SK-N-SH (cell line): ENCODE measurements at regions not wholly inside any gene's neighbourhood (a gene's known extent, or its start where the extent isn't known, plus 50 kb on each side); places are given as distances from the start of the nearest gene placed in this dataset.

Experiments
- CTCF ChIA-PET: fragments of 300-600, 350-600 bp; formaldehyde crosslinking; extraction: SDS; loops from one replicate; lab custom pipeline; 2021; lab: Yijun Ruan, JAX
- POLR2A ChIA-PET: fragments of 350-600 bp; sonication (Branson Sonifier 250); formaldehyde crosslinking; extraction: SDS; loops from one replicate; lab custom pipeline; 2020; ENCODE audit warnings: antibody characterized with exemption, inconsistent platforms; lab: Yijun Ruan, JAX
- DNase-seq: peaks from one replicate; pipeline ENCODE4 v3.0.0; 2012
- H2AFZ ChIP-seq: fragments of 200-600 bp; sonication (generic); 2 replicates; pipeline ENCODE4 v1.8.1; 2016; ENCODE audit warnings: antibody characterized with exemption, mild to moderate bottlenecking, low read depth
- H3F3A ChIP-seq: fragments of 200-600 bp; sonication (generic); replicated peaks from 2 replicates; pipeline ENCODE3; 2016; ENCODE audit warnings: antibody characterized with exemption, mild to moderate bottlenecking; ENCODE audit not compliant: insufficient read depth
- H3K27ac ChIP-seq, 2 experiments: fragments of 200-500 bp in 1 of 2; fragments of 200-600 bp in 1 of 2; sonication (Bioruptor generic) in 1 of 2; sonication (generic), shearing (Covaris generic) in 1 of 2; 2 replicates each; pipeline versions ENCODE4 v1.5.1 to v1.6.1; 2014 to 2016; ENCODE audit warnings: low read depth in 2 of 2, inconsistent platforms in 1 of 2, low read length in 1 of 2, mild to moderate bottlenecking in 1 of 2, mixed read lengths in 1 of 2
- H3K27me3 ChIP-seq: fragments of 200-600 bp; sonication (generic), shearing (Covaris generic); 2 replicates; pipeline ENCODE4 v1.6.1; 2016; ENCODE audit warnings: mixed run types; ENCODE audit not compliant: insufficient read depth
- H3K36me3 ChIP-seq, 2 experiments: fragments of 200-500 bp in 1 of 2; fragments of 200-600 bp in 1 of 2; sonication (Bioruptor generic) in 1 of 2; sonication (generic) in 1 of 2; replicated peaks in 1 of 2; 2 replicates each; pipeline versions ENCODE3 to v1.5.1; 2014 to 2016; ENCODE audit warnings: low read length in 1 of 2, mild to moderate bottlenecking in 1 of 2; ENCODE audit not compliant: insufficient read depth in 2 of 2, control insufficient read depth in 1 of 2
- H3K4me1 ChIP-seq, 2 experiments: fragments of 200-500 bp in 1 of 2; fragments of 200-600 bp in 1 of 2; sonication (Bioruptor generic) in 1 of 2; sonication (generic), shearing (Covaris generic) in 1 of 2; 2 replicates each; pipeline versions ENCODE4 v1.5.1 to v1.6.1; 2014 to 2016; ENCODE audit warnings: low read depth in 1 of 2, low read length in 1 of 2, mixed run types in 1 of 2; ENCODE audit not compliant: insufficient read depth in 2 of 2, control insufficient read depth in 1 of 2
- H3K4me2 ChIP-seq: fragments of 200-600 bp; sonication (generic), shearing (Covaris generic); 2 replicates; pipeline ENCODE4 v1.6.1; 2017; ENCODE audit warnings: mixed run types
- H3K4me3 ChIP-seq, 2 experiments: fragments of 200-500 bp in 1 of 2; fragments of 200-600 bp in 1 of 2; sonication (Bioruptor generic) in 1 of 2; sonication (generic), shearing (Covaris generic) in 1 of 2; 2 replicates each; pipeline versions ENCODE4 v1.5.1 to v1.8.1; 2014 to 2016; ENCODE audit warnings: low read depth in 2 of 2, inconsistent platforms in 1 of 2, low read length in 1 of 2, mild to moderate bottlenecking in 1 of 2, mixed read lengths in 1 of 2, moderate library complexity in 1 of 2
- H3K79me2 ChIP-seq: fragments of 200-600 bp; sonication (generic); 2 replicates; pipeline ENCODE4 v1.8.1; 2017; ENCODE audit warnings: mild to moderate bottlenecking; ENCODE audit not compliant: insufficient read depth
- H3K9ac ChIP-seq: fragments of 200-600 bp; sonication (generic); 2 replicates; pipeline ENCODE4 v1.6.1; 2017; ENCODE audit warnings: mixed run types
- H3K9me2 ChIP-seq: fragments of 200-600 bp; sonication (generic); 2 replicates; pipeline ENCODE4 v1.6.1; 2017; ENCODE audit warnings: mixed run types
- H3K9me3 ChIP-seq: fragments of 200-600 bp; sonication (generic); 2 replicates; pipeline ENCODE4 v1.6.1; 2017; ENCODE audit warnings: mixed run types, mild to moderate bottlenecking, moderate library complexity
- H4K20me1 ChIP-seq: fragments of 200-600 bp; sonication (generic); 2 replicates; pipeline ENCODE4 v1.6.1; 2017; ENCODE audit warnings: mild to moderate bottlenecking, mixed run types; ENCODE audit not compliant: insufficient read depth
- FOSL2 ChIP-seq: IDR thresholded peaks from 2 replicates; pipeline ENCODE4 v1.4.0; 2012; ENCODE audit warnings: low read depth, mild to moderate bottlenecking, moderate library complexity, borderline replicate concordance
- NRF1 ChIP-seq: IDR thresholded peaks from 2 replicates; pipeline ENCODE4 v1.6.1; 2012; ENCODE audit warnings: low read depth, mild to moderate bottlenecking, low read length
- POLR2AphosphoS5 ChIP-seq: IDR thresholded peaks from 2 replicates; pipeline ENCODE4 v1.6.1; 2012; ENCODE audit warnings: low read depth, low read length
- RAD21 ChIP-seq: IDR thresholded peaks from 2 replicates; pipeline ENCODE4 v1.6.1; 2012; ENCODE audit warnings: mild to moderate bottlenecking, low read length
- RCOR1 ChIP-seq: fragments of 150-350 bp; IDR thresholded peaks from 2 replicates; pipeline ENCODE4 v1.6.1; 2017; ENCODE audit warnings: antibody characterized with exemption, low read length
- SMC3 ChIP-seq: IDR thresholded peaks from 2 replicates; pipeline ENCODE4 v1.6.1; 2012; ENCODE audit warnings: low read depth, low read length, improper control_type of control experiment
- TAF1 ChIP-seq: IDR thresholded peaks from 2 replicates; pipeline ENCODE4 v1.6.1; 2012; ENCODE audit warnings: low read depth, mild to moderate bottlenecking, low read length, moderate library complexity, borderline replicate concordance
- TCF12 ChIP-seq: IDR thresholded peaks from 2 replicates; pipeline ENCODE4 v1.4.0; 2012
- TEAD4 ChIP-seq: IDR thresholded peaks from 2 replicates; pipeline ENCODE4 v1.4.0; 2012; ENCODE audit warnings: mild to moderate bottlenecking, borderline replicate concordance; ENCODE audit not compliant: insufficient read depth
- YY1 ChIP-seq: IDR thresholded peaks from 2 replicates; pipeline ENCODE4 v1.4.0; 2012; ENCODE audit warnings: low read depth, mild to moderate bottlenecking
- WGBS: methylation state at CpG from one replicate; pipeline ENCODE4 v1.1.6; 2017; ENCODE audit warnings: low lambda C conversion rate; 5-methylcytosine and 5-hydroxymethylcytosine counted together
- TF ChIP-seq, protein P1 (sequence below): IDR thresholded peaks from 2 replicates; pipeline ENCODE4 v1.6.1; 2012; ENCODE audit warnings: mild to moderate bottlenecking, low read depth, low read length, moderate library complexity
- TF ChIP-seq, protein P2 (sequence below): IDR thresholded peaks from 2 replicates; pipeline ENCODE4 v1.4.0; 2012; ENCODE audit warnings: low read depth, borderline replicate concordance
- TF ChIP-seq, protein P3 (sequence below): fragments of 150-350 bp; IDR thresholded peaks from 2 replicates; pipeline ENCODE4 v1.6.1; 2017; ENCODE audit warnings: antibody characterized with exemption, low read length, low read depth, borderline replicate concordance

DNA sequence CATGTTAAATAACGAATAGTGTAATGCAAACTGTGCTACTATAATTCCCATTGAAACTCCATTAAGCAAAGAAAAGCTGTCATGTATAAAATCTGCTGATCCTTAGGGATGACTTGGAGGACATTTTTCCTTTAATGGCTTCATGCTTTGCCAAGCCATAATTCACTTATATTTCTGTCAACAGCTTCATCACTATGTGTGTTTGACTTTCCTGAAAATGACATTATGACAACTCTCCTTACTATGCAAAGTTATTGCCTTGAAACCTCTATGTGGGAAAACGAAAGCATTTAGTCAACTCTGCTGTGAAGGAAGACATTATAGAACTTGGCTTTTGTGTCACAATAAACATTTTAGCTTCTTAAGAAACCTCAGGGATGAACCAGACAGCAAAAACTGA lies 210.5 kb downstream of the GRXCR1 start:
- no peaks in the 10 kb centered on the region for H3K36me3 ChIP-seq
- no peak for TF ChIP-seq POLR2AphosphoS5
- no peak for TF ChIP-seq TAF1
- TF ChIP-seq, protein P1, sequence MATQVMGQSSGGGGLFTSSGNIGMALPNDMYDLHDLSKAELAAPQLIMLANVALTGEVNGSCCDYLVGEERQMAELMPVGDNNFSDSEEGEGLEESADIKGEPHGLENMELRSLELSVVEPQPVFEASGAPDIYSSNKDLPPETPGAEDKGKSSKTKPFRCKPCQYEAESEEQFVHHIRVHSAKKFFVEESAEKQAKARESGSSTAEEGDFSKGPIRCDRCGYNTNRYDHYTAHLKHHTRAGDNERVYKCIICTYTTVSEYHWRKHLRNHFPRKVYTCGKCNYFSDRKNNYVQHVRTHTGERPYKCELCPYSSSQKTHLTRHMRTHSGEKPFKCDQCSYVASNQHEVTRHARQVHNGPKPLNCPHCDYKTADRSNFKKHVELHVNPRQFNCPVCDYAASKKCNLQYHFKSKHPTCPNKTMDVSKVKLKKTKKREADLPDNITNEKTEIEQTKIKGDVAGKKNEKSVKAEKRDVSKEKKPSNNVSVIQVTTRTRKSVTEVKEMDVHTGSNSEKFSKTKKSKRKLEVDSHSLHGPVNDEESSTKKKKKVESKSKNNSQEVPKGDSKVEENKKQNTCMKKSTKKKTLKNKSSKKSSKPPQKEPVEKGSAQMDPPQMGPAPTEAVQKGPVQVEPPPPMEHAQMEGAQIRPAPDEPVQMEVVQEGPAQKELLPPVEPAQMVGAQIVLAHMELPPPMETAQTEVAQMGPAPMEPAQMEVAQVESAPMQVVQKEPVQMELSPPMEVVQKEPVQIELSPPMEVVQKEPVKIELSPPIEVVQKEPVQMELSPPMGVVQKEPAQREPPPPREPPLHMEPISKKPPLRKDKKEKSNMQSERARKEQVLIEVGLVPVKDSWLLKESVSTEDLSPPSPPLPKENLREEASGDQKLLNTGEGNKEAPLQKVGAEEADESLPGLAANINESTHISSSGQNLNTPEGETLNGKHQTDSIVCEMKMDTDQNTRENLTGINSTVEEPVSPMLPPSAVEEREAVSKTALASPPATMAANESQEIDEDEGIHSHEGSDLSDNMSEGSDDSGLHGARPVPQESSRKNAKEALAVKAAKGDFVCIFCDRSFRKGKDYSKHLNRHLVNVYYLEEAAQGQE: no peak
- no peak for TF ChIP-seq YY1
- TF ChIP-seq, protein P2, sequence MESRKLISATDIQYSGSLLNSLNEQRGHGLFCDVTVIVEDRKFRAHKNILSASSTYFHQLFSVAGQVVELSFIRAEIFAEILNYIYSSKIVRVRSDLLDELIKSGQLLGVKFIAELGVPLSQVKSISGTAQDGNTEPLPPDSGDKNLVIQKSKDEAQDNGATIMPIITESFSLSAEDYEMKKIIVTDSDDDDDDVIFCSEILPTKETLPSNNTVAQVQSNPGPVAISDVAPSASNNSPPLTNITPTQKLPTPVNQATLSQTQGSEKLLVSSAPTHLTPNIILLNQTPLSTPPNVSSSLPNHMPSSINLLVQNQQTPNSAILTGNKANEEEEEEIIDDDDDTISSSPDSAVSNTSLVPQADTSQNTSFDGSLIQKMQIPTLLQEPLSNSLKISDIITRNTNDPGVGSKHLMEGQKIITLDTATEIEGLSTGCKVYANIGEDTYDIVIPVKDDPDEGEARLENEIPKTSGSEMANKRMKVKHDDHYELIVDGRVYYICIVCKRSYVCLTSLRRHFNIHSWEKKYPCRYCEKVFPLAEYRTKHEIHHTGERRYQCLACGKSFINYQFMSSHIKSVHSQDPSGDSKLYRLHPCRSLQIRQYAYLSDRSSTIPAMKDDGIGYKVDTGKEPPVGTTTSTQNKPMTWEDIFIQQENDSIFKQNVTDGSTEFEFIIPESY: no peak
- no peak for TF ChIP-seq FOSL2
- TF ChIP-seq TEAD4: no peak
- no peak for TF ChIP-seq SMC3
- TF ChIP-seq, protein P3, sequence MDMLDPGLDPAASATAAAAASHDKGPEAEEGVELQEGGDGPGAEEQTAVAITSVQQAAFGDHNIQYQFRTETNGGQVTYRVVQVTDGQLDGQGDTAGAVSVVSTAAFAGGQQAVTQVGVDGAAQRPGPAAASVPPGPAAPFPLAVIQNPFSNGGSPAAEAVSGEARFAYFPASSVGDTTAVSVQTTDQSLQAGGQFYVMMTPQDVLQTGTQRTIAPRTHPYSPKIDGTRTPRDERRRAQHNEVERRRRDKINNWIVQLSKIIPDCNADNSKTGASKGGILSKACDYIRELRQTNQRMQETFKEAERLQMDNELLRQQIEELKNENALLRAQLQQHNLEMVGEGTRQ: no peak
- TF ChIP-seq RAD21: no peak
- no peak for TF ChIP-seq NRF1
- TF ChIP-seq RCOR1: no peak
- no peak for TF ChIP-seq TCF12
- no peaks in the 10 kb centered on the region for H3K9me2 ChIP-seq
- peak overlapping the region; percentile 34 for H3K4me2 ChIP-seq
- ChIA-PET CTCF (interaction anchor here (0.6 kb wide), 1 partner anchor 375 kb away, joined by 3 read pairs; no protein-coding TSS in a partner anchor), POLR2A (no interaction called here)
- H2AFZ ChIP-seq: no peak overlapping the region; the same call in 1 of the 2 replicates
- H3K4me3 ChIP-seq: peak overlapping the region in 1 of 2 experiments; percentile 19; a peak in 1 of 4 replicates
- no peaks in the 10 kb centered on the region; a peak in 1 of 4 replicates for H3K4me1 ChIP-seq
- no peaks in the 10 kb centered on the region for H3K27me3 ChIP-seq
- H4K20me1 ChIP-seq: no peaks in the 10 kb centered on the region
- no peak for DNase-seq
- H3K79me2 ChIP-seq: no peaks in the 10 kb centered on the region
- 4% methylated on average over 2 of the region's 2 CpGs for WGBS
- no peak overlapping the region for H3K27ac ChIP-seq
- no peak overlapping the region for H3K9ac ChIP-seq
- H3K9me3 ChIP-seq: no peaks in the 10 kb centered on the region
- H3F3A ChIP-seq: no peaks in the 10 kb centered on the region
